K562 (cell line): ENCODE measurements at regions not wholly inside any gene's neighbourhood (a gene's known extent, or its start where the extent isn't known, plus 50 kb on each side); places are given as distances from the start of the nearest gene placed in this dataset.

Experiments used
- ATAC-seq: fragments of 200-7000 bp; cut with Tn5 transposase; 3 replicates; pipeline ENCODE4 v1.9.1; 2020; ENCODE audit warnings: moderate library complexity
- BruUV-seq: library from RNA; stranded (reverse); fragments of 400-500 nt; replicated peaks from 2 replicates; lab custom pipeline; 2021; lab: Mats Ljungman, UMichigan
- CTCF ChIA-PET: fragments of 300-600 bp; formaldehyde crosslinking; extraction: SDS; loops from one replicate; lab custom pipeline; 2021; ENCODE audit warnings: low intra/inter-chr PET ratio; lab: Yijun Ruan, JAX
- POLR2A ChIA-PET: fragments of 300-600, 350-650 bp; sonication (Branson Sonifier 250); formaldehyde crosslinking; extraction: SDS; loops from one replicate; lab custom pipeline; 2021; ENCODE audit warnings: antibody characterized with exemption, inconsistent platforms; lab: Yijun Ruan, JAX
- DNase-seq, 4 experiments: peaks; one replicate each; pipeline versions ENCODE4 v3.0.0 to v3.0.0-alpha.2; 2011 to 2018; ENCODE audit warnings: low spot score in 3 of 4, mixed read lengths in 3 of 4; ENCODE audit errors: extremely low read depth in 1 of 4
- FAIRE-seq: peaks from 2 replicates; lab custom pipeline; 2011; peaks lifted over from hg19 to GRCh38; lab: Jason Lieb, UNC
- H2AFZ ChIP-seq: 2 replicates; pipeline ENCODE4 v1.6.0; 2011; ENCODE audit warnings: low read depth, low read length, control low read depth, inconsistent platforms
- H3K27ac ChIP-seq: fragments of 200-600 bp; 3 replicates; pipeline ENCODE4 v1.8.0; 2011; ENCODE audit warnings: low read depth, mild to moderate bottlenecking, control low read depth, inconsistent platforms, low read length, moderate library complexity, mixed read lengths; ENCODE audit errors: extremely low read depth
- H3K27me3 ChIP-seq, 2 experiments: fragments of 300-600 bp in 1 of 2; 2 replicates in 1 of 2; 3 replicates in 1 of 2; pipeline versions ENCODE4 v1.6.0 to v1.8.0; 2011; ENCODE audit warnings: inconsistent platforms in 2 of 2, low read length in 2 of 2, mild to moderate bottlenecking in 1 of 2, mixed read lengths in 1 of 2, moderate library complexity in 1 of 2; ENCODE audit not compliant: control insufficient read depth in 2 of 2, insufficient read depth in 2 of 2
- H3K36me3 ChIP-seq: fragments of 300-600 bp; 3 replicates; pipeline ENCODE4 v1.8.0; 2011; ENCODE audit warnings: mild to moderate bottlenecking, low read length, inconsistent platforms; ENCODE audit not compliant: control insufficient read depth, insufficient read depth
- H3K4me1 ChIP-seq, 2 experiments: fragments of 200-600 bp in 1 of 2; replicated peaks in 1 of 2; 2 replicates in 1 of 2; 3 replicates in 1 of 2; pipeline versions ENCODE4 v1.5.1 to v1.8.0; 2011; ENCODE audit warnings: inconsistent platforms in 2 of 2, low read length in 2 of 2, mild to moderate bottlenecking in 1 of 2, mixed read lengths in 1 of 2, moderate library complexity in 1 of 2; ENCODE audit not compliant: control insufficient read depth in 2 of 2, insufficient read depth in 2 of 2
- H3K4me2 ChIP-seq: 2 replicates; pipeline ENCODE4 v1.6.1; 2011; ENCODE audit warnings: low read length, control low read depth, inconsistent platforms, mixed read lengths; ENCODE audit not compliant: insufficient read depth
- H3K4me3 ChIP-seq: fragments of 200-600 bp; sonication (generic), shearing (Covaris generic); 2 replicates; pipeline ENCODE4 v1.5.1; 2016; ENCODE audit warnings: control low read depth, inconsistent platforms
- H3K79me2 ChIP-seq: fragments of 200-600 bp; 3 replicates; pipeline ENCODE4 v1.8.0; 2011; ENCODE audit warnings: low read length, inconsistent platforms; ENCODE audit not compliant: control insufficient read depth, insufficient read depth
- H3K9ac ChIP-seq, 2 experiments: 2 replicates each; pipeline versions ENCODE4 v1.6.0 to v1.6.1; 2011; ENCODE audit warnings: low read depth in 2 of 2, low read length in 2 of 2, control low read depth in 1 of 2, inconsistent platforms in 1 of 2, mild to moderate bottlenecking in 1 of 2, mixed read lengths in 1 of 2; ENCODE audit not compliant: insufficient read depth in 1 of 2
- H3K9me1 ChIP-seq: one replicate; pipeline ENCODE4 v1.6.0; 2011; ENCODE audit warnings: inconsistent platforms, mild to moderate bottlenecking, low read length, moderate library complexity; ENCODE audit not compliant: control insufficient read depth, insufficient read depth
- H3K9me3 ChIP-seq: replicated peaks from 2 replicates; pipeline ENCODE4 v1.5.1; 2011; ENCODE audit warnings: low read depth, low read length, inconsistent platforms; ENCODE audit not compliant: control insufficient read depth, insufficient read depth
- H4K20me1 ChIP-seq: replicated peaks from 2 replicates; pipeline ENCODE4 v1.6.1; 2011; ENCODE audit warnings: low read length, inconsistent platforms, mixed read lengths; ENCODE audit not compliant: control insufficient read depth, insufficient read depth
- BRD9 ChIP-seq: fragments of 450-650 bp; IDR thresholded peaks from 2 replicates; pipeline ENCODE4 v1.6.1; 2018; ENCODE audit warnings: low read depth; ENCODE audit not compliant: partially characterized antibody
- CTCF ChIP-seq, 3 experiments: IDR thresholded peaks in 2 of 3; conservative IDR thresholded peaks in 1 of 3; 2 replicates each; pipeline ENCODE4 v1.5.1; 2011 to 2012; ENCODE audit warnings: low read length in 3 of 3, mild to moderate bottlenecking in 3 of 3, control low read depth in 2 of 3, improper control_type of control experiment in 1 of 3, inconsistent platforms in 1 of 3, low read depth in 1 of 3, mixed read lengths in 1 of 3, moderate library complexity in 1 of 3; ENCODE audit not compliant: insufficient read depth in 2 of 3
- NFYB ChIP-seq: IDR thresholded peaks from 2 replicates; pipeline ENCODE4 v1.6.1; 2011; ENCODE audit warnings: mild to moderate bottlenecking, moderate library complexity; ENCODE audit not compliant: insufficient read length; ENCODE audit errors: extremely low read depth
- OTX1 ChIP-seq: fragments of 450-650 bp; formaldehyde crosslinking; IDR thresholded peaks from 2 replicates; pipeline ENCODE4 v1.4.0; 2022; ENCODE audit warnings: mild to moderate bottlenecking
- POLR3A ChIP-seq: IDR thresholded peaks from 2 replicates; pipeline ENCODE4 v1.6.1; 2011; ENCODE audit warnings: borderline replicate concordance, mild to moderate bottlenecking, moderate library complexity; ENCODE audit not compliant: insufficient read length, insufficient read depth; ENCODE audit errors: extremely low read depth
- POU5F1 ChIP-seq: fragments of 150-350 bp; IDR thresholded peaks from 2 replicates; pipeline ENCODE4 v1.6.1; 2014; ENCODE audit warnings: borderline replicate concordance, low read length, low read depth, mild to moderate bottlenecking; ENCODE audit not compliant: partially characterized antibody
- RBM17 ChIP-seq: fragments of 200-400 bp; formaldehyde crosslinking; IDR thresholded peaks from 2 replicates; pipeline ENCODE4 v1.6.1; 2017; ENCODE audit warnings: low read depth, mild to moderate bottlenecking, low read length, borderline replicate concordance
- SAFB2 ChIP-seq: fragments of 200-400 bp; formaldehyde crosslinking; IDR thresholded peaks from 2 replicates; pipeline ENCODE4 v1.6.1; 2018; ENCODE audit warnings: borderline replicate concordance, low read length, low read depth, moderate library complexity; ENCODE audit not compliant: severe bottlenecking
- SIN3A ChIP-seq, 2 experiments: fragments of 150-350 bp in 1 of 2; IDR thresholded peaks; 2 replicates each; pipeline ENCODE4 v1.6.1; 2011 to 2016; ENCODE audit warnings: borderline replicate concordance in 2 of 2, low read depth in 2 of 2, low read length in 2 of 2, mild to moderate bottlenecking in 2 of 2, moderate library complexity in 2 of 2; ENCODE audit not compliant: control insufficient read depth in 1 of 2
- SRSF3 ChIP-seq: fragments of 200-400 bp; formaldehyde crosslinking; IDR thresholded peaks from 2 replicates; pipeline ENCODE4 v1.6.1; 2016; ENCODE audit warnings: mild to moderate bottlenecking, low read length, moderate library complexity; ENCODE audit not compliant: insufficient read depth
- U2AF1 ChIP-seq: fragments of 200-400 bp; formaldehyde crosslinking; optimal IDR thresholded peaks from 2 replicates; pipeline ENCODE3; 2017; ENCODE audit warnings: mild to moderate bottlenecking, low read depth, low read length, moderate library complexity
- ZBED1 ChIP-seq: IDR thresholded peaks from 2 replicates; pipeline ENCODE4 v1.6.1; 2014
- ZBTB9 ChIP-seq: fragments of 450-650 bp; formaldehyde crosslinking; IDR thresholded peaks from 2 replicates; pipeline ENCODE4 v1.4.0; 2020; ENCODE audit warnings: mild to moderate bottlenecking, moderate library complexity
- ZNF184 ChIP-seq: sonication (generic); formaldehyde crosslinking; IDR thresholded peaks from 2 replicates; pipeline ENCODE4 v1.5.0; 2020; ENCODE audit warnings: missing genetic modification reagents
- ZNF280B ChIP-seq: fragments of 250-450 bp; sonication (Bioruptor Pico); IDR thresholded peaks from 2 replicates; pipeline ENCODE4 v1.5.1; 2021; ENCODE audit warnings: mild to moderate bottlenecking
- ZSCAN29 ChIP-seq: fragments of 450-650 bp; IDR thresholded peaks from 2 replicates; pipeline ENCODE4 v1.6.1; 2017
- WGBS: fragments of 100-300 bp; shearing (Covaris generic); methylation state at CpG from one replicate; pipeline ENCODE4 v1.1.6; 2016; ENCODE audit warnings: low coverage, mixed read lengths; ENCODE audit not compliant: insufficient coverage; ENCODE audit errors: missing lambda C conversion rate; 5-methylcytosine and 5-hydroxymethylcytosine counted together
- in situ Hi-C: fragments of 300-500 bp; cut with MboI; formaldehyde crosslinking; loops from 4 replicates; pipeline ENCODE4 v1.15.0; 2018; ENCODE audit warnings: inconsistent platforms, mixed read lengths
- intact Hi-C: fragments of 100-400 bp; cut with micrococcal nuclease; formaldehyde crosslinking; loops from 2 replicates; pipeline ENCODE4 v1.14.2; 2022

- no peak overlapping the region for H3K9ac ChIP-seq
- no peak overlapping the region for H3K27ac ChIP-seq
- no peak overlapping the region for H3K4me3 ChIP-seq
- H3K27me3 ChIP-seq = no peaks in the 10 kb centered on the region
- no peaks in the 10 kb centered on the region for H3K79me2 ChIP-seq
- no peak for TF ChIP-seq CTCF (IDR thresholded peaks at IDR 0.05 in 2 of 3, conservative IDR thresholded peaks at IDR 0.05 in 1 of 3; ENCODE audit: insufficient read depth in 2 of 3, low read depth in 1 of 3, low read length in 3 of 3)
- no peak for TF ChIP-seq ZSCAN29
- TF ChIP-seq ZBTB9 = no peak
- no peak for TF ChIP-seq ZNF184 (CRISPR knock-in tag)
- TF ChIP-seq SRSF3 = no peak
- no peak for TF ChIP-seq SAFB2
- no peak for TF ChIP-seq RBM17
- no peak for TF ChIP-seq BRD9
- TF ChIP-seq OTX1 = no peak
- TF ChIP-seq NFYB = no peak
- no peak for TF ChIP-seq ZNF280B (CRISPR knock-in tag)
- no peak for TF ChIP-seq POLR3A
- no peak for TF ChIP-seq U2AF1
- TF ChIP-seq SIN3A (IDR thresholded peaks at IDR 0.05; ENCODE audit: borderline replicate concordance in 2 of 2, control insufficient read depth in 1 of 2, low read depth in 2 of 2, low read length in 2 of 2) = no peak
- no peak for TF ChIP-seq POU5F1
- TF ChIP-seq ZBED1 = no peak
- no peak overlapping the region for H3K4me2 ChIP-seq
- FAIRE-seq (no peak), DNase-seq (no peak), ATAC-seq (no peak)
- POLR2A ChIA-PET = no interaction called here
- H4K20me1 ChIP-seq = no peaks in the 10 kb centered on the region
- H3K9me1 ChIP-seq = no peaks in the 10 kb centered on the region
- no TSS peak for BruUV-seq
- no peak overlapping the region for H2AFZ ChIP-seq
- intact Hi-C loops = no loop called here
- H3K36me3 ChIP-seq = no peaks in the 10 kb centered on the region
- 0% methylated on average over 1 of the region's 1 CpG for WGBS
- in situ Hi-C loops = no loop called here
- no peaks in the 10 kb centered on the region for H3K4me1 ChIP-seq
- CTCF ChIA-PET = no interaction called here
- no peaks in the 10 kb centered on the region for H3K9me3 ChIP-seq
Observed at GRCh38 chr16:62573466-62573865, 537.2 kb upstream of the CDH8 start.
